ENCODE measurements at regions not wholly inside any gene's neighbourhood (a gene's known extent, or its start where the extent isn't known, plus 50 kb on each side); places are given as distances from the start of the nearest gene placed in this dataset.

GRCh38 chr5:57576317-57576716, 93.7 kb upstream of the ACTBL2 start:
- no peak for TF ChIP-seq POLR2AphosphoS5 (IDR thresholded peaks at IDR 0.05)
- TF ChIP-seq, protein P1, sequence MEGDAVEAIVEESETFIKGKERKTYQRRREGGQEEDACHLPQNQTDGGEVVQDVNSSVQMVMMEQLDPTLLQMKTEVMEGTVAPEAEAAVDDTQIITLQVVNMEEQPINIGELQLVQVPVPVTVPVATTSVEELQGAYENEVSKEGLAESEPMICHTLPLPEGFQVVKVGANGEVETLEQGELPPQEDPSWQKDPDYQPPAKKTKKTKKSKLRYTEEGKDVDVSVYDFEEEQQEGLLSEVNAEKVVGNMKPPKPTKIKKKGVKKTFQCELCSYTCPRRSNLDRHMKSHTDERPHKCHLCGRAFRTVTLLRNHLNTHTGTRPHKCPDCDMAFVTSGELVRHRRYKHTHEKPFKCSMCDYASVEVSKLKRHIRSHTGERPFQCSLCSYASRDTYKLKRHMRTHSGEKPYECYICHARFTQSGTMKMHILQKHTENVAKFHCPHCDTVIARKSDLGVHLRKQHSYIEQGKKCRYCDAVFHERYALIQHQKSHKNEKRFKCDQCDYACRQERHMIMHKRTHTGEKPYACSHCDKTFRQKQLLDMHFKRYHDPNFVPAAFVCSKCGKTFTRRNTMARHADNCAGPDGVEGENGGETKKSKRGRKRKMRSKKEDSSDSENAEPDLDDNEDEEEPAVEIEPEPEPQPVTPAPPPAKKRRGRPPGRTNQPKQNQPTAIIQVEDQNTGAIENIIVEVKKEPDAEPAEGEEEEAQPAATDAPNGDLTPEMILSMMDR (IDR thresholded peaks at IDR 0.05 in 8 of 11, conservative IDR thresholded peaks at IDR 0.05 in 3 of 11), result no peak

Data from spleen (tissue), 7 donors.